NCI-H146 (cell line): ENCODE measurements at regions not wholly inside any gene's neighbourhood (a gene's known extent, or its start where the extent isn't known, plus 50 kb on each side); places are given as distances from the start of the nearest gene placed in this dataset.
"Not testable (repeated sequence)": the region's sequence is repeated elsewhere in the genome, so short reads cannot be mapped to it uniquely, and the experiment has no call there.

ENCODE experiments used
- DNase-seq: peaks from one replicate; lab custom pipeline; 2025; lab: John Stamatoyannopoulos, UW

GRCh38 chr1:190835658-190836057, 358.0 kb upstream of the BRINP3 start:
- DNase-seq, result no peak

DNA sequence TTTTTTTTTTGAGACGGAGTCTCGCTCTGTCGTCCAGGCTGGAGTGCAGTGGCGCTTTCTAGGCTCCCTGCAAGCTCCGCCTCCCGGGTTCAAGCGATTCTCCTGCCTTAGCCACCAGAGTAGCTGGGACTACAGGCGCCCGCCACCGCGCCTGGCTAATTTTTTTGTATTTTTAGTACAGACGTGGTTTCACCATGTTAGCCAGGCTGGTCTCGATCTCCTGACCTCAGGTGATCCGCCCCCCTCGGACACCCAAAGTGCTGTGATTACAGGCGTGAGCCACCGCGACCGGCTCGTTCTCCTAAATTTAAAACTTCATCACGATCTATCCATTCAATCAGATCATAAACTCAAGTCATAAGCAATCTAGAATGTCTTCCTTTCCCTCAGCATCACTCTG, 359.5 kb upstream of the BRINP3 start:
- DNase-seq, result not testable (repeated sequence)

- DNase-seq, result no peak
Observed at GRCh38 chr1:190837888-190838287, 360.2 kb upstream of the BRINP3 start.

DNA sequence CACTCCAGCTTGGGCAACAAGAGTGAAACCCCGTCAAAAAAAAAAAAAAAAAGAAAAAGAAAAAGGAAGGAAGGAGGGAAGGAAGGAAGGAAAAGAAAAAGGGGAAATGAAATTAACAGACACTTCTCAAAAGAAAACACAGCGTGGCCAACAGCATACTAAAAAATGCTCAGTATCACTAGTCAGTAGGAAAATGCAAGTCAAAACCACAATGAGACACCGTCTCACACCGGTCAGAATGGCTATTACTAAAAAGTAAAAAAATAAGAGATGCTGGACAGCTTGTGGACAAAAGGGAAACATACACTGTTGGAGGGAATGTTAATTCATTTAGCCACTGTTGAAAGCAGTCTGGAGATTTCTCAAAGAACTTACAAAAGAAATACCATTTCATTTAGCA, 369.5 kb upstream of the BRINP3 start:
- no peak for DNase-seq

GRCh38 chr1:190849346-190849745, 371.7 kb upstream of the BRINP3 start:
- no peak for DNase-seq

GRCh38 chr1:190852611-190853010, 374.9 kb upstream of the BRINP3 start:
- no peak for DNase-seq

GRCh38 chr1:190858140-190858539, 380.5 kb upstream of the BRINP3 start:
- DNase-seq, result no peak

DNA sequence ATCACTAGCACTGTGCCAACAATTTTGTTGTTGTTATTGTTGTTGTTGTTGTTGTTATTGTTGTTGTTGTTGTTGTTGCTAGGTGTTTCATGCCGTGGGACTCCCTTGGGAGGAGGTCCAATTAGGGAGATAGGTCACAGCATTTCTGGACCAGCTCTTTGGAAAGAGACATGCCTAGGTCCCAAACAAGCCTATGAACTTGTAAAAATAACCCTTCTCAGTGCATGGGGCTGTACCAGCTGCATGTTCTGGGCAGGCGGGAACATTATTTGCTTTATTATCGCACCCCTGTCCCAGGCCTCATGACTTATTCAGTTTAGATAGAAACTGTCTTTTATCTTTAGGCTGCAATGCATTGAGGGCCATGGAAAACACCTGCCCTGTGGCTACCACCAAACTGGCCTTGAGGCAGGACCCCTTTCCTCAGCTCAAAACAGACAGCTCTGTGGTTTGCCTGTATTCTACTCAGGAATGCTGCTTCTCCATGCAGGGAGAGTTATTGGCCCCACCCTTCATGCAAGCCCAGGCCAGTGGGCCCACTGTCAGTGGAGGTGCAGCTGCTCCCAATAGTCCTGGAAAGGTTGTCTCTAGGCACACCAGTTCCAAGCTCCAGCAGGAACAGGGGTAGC, 386.5 kb upstream of the BRINP3 start:
- DNase-seq, result no peak

DNA sequence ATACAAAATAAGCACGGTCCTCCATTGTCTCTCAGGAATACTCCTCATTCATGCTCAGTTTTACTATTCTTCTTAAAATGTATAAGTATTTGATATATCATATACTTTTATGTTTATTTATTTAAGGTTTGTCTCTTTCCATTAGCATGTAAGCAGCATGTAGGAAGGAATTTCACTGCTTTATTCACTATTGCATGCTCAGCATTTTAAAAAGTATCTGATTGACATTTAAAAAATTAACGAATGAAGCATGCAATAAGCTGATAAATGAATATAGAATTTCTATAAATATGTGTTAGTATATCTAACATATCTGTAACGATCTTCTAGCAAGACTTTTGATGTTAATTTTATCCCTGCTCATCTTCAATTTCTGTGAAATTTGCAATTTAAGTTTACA, 402.7 kb upstream of the BRINP3 start:
- no peak for DNase-seq

- DNase-seq, result no peak
Observed at GRCh38 chr1:190881064-190881463, 403.4 kb upstream of the BRINP3 start.

DNA sequence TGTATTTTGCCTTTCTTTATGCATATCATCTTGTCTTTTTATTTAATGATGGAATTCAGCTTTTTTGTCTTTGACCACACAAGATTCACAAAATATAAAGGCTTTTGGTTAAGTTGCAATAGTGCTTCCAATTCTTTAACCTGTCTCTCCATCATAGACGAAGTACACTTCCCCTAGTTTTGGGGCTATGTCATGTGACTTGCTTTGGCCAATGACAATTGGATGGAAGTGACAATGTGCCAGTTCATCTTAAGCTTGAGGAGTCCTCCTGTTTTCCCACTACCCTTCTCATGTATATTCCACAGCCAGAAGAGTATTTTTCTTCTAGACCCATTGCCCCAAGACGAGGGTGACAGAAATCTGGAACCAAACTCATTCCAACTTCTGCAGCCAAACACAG, 419.6 kb upstream of the BRINP3 start:
- no peak for DNase-seq

GRCh38 chr1:190904091-190904695, 426.5 kb upstream of the BRINP3 start:
- DNase-seq, result no peak

DNA sequence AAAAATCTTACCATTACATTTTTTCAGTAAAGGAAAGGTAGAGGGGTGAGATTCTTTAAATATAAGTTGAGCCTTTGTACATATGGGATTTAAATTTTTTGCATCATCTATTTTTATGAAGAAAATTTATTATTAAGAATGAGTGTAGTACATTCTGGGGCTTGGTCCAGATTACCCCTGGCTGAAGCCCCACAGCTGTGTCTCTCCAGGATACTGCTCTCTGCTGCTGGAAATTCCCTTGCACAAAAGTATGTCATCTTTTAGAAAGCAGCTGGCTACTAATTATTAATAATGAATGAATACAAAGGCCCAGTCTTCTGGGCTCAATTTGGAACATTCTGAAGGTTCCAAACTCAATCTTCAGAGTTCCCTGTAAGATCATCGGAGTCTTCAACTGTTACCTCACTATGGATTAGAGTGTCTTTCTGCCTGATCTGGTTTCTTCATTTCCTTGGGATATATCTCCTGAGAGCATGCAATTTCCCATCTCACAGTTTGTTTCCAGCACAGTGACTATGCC, 428.6 kb upstream of the BRINP3 start:
- DNase-seq, result no peak

GRCh38 chr1:190908246-190908645, 430.6 kb upstream of the BRINP3 start:
- DNase-seq, result no peak

DNA sequence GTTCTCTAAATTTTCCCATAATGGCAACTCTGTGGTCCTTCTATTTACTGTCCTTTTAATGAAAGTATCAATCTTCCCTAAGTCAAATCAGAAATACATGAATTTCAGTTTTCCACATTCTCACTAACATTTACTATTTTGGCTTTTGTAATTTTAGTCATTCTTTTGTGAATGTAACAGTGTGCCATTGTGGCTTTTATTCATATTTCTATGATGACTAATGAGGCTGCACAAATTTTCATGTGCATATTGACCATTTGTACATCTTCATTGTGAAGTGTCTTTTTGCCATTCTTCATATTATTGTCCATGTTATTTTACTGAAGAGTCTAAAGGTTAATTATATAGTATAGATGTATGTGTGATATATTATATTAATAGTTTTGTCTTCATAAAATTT, 431.0 kb upstream of the BRINP3 start:
- DNase-seq, result no peak

GRCh38 chr1:190935925-190936324, 458.3 kb upstream of the BRINP3 start:
- no peak for DNase-seq

DNA sequence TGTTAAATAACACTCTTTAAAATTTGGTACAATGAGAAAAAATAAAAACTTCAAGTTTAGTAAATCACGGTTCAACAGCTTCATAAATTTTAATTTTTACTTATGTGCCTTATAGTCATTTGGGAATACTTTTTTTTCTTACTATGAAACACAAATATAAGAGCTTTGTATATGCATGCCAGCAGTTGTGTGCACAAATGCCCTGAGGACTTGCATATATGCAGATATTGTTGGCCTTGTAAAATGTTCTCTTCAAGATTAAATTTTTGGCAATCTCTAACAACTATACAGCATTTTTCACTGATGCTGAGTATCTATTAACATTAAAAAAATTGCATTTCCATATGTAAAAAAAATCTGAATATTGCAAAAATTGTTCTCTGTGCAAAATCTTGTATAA, 458.7 kb upstream of the BRINP3 start:
- no peak for DNase-seq

- no peak for DNase-seq
Observed at GRCh38 chr1:190940951-190941350, 463.3 kb upstream of the BRINP3 start.

GRCh38 chr1:190942475-190942874, 464.8 kb upstream of the BRINP3 start:
- no peak for DNase-seq

DNA sequence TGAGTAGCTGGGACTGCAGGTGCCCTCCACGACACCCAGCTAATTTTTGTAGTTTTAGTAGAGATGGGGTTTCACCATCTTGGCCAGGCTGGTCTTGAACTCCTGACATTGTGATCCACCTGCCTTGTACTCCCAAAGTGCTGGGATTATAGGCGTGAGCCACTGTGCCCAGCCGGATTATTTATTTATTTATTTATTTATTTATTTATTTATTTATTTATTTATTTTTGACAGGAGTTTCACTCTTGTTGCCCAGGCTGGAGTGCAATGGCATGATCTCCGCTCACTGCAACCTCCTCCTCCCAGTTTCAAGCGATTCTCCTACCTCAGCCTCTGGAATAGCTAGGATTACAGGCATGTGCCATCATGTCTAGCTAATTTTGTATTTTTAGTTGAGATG, 466.1 kb upstream of the BRINP3 start:
- not testable (repeated sequence) for DNase-seq

- no peak for DNase-seq
Observed at GRCh38 chr1:190949939-190950338, 472.3 kb upstream of the BRINP3 start.

DNA sequence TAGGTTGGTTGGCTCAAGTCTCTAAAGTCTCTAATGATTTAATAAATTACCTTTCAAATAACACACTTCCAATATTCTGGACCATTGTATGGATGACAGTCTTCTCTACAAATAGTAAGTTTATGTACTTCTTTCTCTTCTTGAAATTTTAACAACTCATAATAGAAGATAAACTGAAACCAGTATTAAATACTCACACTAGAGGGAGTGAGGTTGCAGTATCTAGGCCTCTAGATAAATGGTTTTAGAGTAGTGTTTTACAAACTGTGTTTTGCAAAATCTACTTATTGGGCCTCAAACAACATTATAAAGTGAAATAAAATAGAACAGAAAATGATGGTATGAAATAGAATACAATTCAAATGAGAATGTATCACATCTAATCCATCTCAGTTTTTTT, 479.9 kb upstream of the BRINP3 start:
- no peak for DNase-seq

DNA sequence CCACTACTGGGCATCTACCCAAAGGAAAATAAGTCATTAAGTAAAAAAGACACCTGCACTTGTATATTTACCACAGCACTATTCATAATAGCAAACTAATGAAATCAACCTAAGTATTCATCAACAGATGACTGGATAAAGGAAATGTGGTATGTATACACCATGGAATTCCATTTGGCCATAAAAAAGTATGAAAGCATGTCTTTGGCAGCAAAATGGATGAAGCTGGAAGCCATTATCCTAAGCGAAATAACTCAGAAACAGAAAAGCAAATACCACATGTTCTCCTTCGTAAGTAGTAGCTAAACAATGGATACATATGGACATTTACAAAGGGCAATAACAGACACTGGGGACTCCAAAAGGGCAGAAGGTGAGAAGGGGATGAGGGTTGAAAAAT, 485.7 kb upstream of the BRINP3 start:
- no peak for DNase-seq

GRCh38 chr1:190975827-190976226, 498.2 kb upstream of the BRINP3 start:
- no peak for DNase-seq
